ENCODE measurements at regions not wholly inside any gene's neighbourhood (a gene's known extent, or its start where the extent isn't known, plus 50 kb on each side); places are given as distances from the start of the nearest gene placed in this dataset.

DNA sequence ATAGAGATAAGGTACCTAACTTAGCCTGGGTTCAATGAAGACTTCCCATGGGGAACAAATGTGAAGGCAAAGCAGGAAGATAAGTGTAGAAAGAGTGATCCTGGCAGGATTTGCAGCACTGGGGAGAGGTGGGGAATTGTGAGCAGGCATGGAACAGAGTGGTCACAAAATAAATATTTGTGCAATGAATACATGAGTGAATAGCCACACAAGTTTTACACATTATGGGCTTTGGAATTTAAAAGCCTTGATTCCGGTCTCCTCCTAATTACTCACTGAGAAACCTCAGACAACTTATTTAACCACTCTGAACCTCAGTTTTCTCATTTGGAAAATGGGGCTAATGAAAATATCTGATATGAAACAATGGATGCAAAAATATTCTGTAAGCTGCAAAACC is 148.3 kb downstream of the ELAVL4 start:
- H3K4me3 ChIP-seq (ENCODE audit: low read length): no peak overlapping the region
- TF ChIP-seq, protein P1, sequence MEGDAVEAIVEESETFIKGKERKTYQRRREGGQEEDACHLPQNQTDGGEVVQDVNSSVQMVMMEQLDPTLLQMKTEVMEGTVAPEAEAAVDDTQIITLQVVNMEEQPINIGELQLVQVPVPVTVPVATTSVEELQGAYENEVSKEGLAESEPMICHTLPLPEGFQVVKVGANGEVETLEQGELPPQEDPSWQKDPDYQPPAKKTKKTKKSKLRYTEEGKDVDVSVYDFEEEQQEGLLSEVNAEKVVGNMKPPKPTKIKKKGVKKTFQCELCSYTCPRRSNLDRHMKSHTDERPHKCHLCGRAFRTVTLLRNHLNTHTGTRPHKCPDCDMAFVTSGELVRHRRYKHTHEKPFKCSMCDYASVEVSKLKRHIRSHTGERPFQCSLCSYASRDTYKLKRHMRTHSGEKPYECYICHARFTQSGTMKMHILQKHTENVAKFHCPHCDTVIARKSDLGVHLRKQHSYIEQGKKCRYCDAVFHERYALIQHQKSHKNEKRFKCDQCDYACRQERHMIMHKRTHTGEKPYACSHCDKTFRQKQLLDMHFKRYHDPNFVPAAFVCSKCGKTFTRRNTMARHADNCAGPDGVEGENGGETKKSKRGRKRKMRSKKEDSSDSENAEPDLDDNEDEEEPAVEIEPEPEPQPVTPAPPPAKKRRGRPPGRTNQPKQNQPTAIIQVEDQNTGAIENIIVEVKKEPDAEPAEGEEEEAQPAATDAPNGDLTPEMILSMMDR (IDR thresholded peaks at IDR 0.05; ENCODE audit: insufficient read depth, low read depth, low read length, missing control alignments): no peak
- DNase-seq (ENCODE audit: low read depth): no peak

Measured in epithelial cell of esophagus (primary cell).